Fibroblast of the conjunctiva (primary cell): ENCODE measurements at regions not wholly inside any gene's neighbourhood (a gene's known extent, or its start where the extent isn't known, plus 50 kb on each side); places are given as distances from the start of the nearest gene placed in this dataset.
A peak's percentile ranks its signal among the peaks of the same experiment; 100 is the strongest.

ENCODE experiments used
- DNase-seq: peaks from one replicate; pipeline ENCODE4 v3.0.0-alpha.2; 2010; ENCODE audit warnings: low read depth

- DNase-seq: no peak
Measured at GRCh38 chr13:75132701-75133695, 349.0 kb downstream of the TBC1D4 start.

GRCh38 chr13:75129331-75129730 is 352.6 kb downstream of the TBC1D4 start:
- DNase-seq: no peak

- DNase-seq: no peak
Measured at GRCh38 chr13:75124415-75124814, 357.6 kb downstream of the TBC1D4 start.

- DNase-seq: no peak
Measured at GRCh38 chr13:75123428-75123827, 358.5 kb downstream of the TBC1D4 start.

GRCh38 chr13:75120085-75120484 is 361.9 kb downstream of the TBC1D4 start:
- no peak for DNase-seq

GRCh38 chr13:75115171-75115570 is 366.8 kb downstream of the TBC1D4 start:
- no peak for DNase-seq

- DNase-seq: no peak
Measured at GRCh38 chr13:75103976-75104375, 378.0 kb downstream of the TBC1D4 start.

GRCh38 chr13:75102001-75102716 is 379.8 kb downstream of the TBC1D4 start:
- peak; percentile 9 for DNase-seq

GRCh38 chr13:75101348-75101747 is 380.6 kb downstream of the TBC1D4 start:
- no peak for DNase-seq

- no peak for DNase-seq
Measured at GRCh38 chr13:75092143-75092542, 389.8 kb downstream of the TBC1D4 start.

- no peak for DNase-seq
Measured at GRCh38 chr13:75091718-75092117, 390.3 kb downstream of the TBC1D4 start.

- no peak for DNase-seq
Measured at GRCh38 chr13:75090872-75091615, 390.9 kb downstream of the TBC1D4 start.

GRCh38 chr13:75088915-75089314 is 393.1 kb downstream of the TBC1D4 start:
- no peak for DNase-seq

GRCh38 chr13:75079226-75079625 is 402.7 kb downstream of the TBC1D4 start:
- DNase-seq: peak; percentile 0

- DNase-seq: no peak
Measured at GRCh38 chr13:75076476-75076875, 405.5 kb downstream of the TBC1D4 start.

GRCh38 chr13:75073786-75074185 is 408.2 kb downstream of the TBC1D4 start:
- DNase-seq: no peak

GRCh38 chr13:75072891-75073290 is 409.1 kb downstream of the TBC1D4 start:
- no peak for DNase-seq

- no peak for DNase-seq
Measured at GRCh38 chr13:75072368-75072767, 409.6 kb downstream of the TBC1D4 start.

- DNase-seq: no peak
Measured at GRCh38 chr13:75071796-75072195, 410.2 kb downstream of the TBC1D4 start.

GRCh38 chr13:75071395-75071794 is 410.6 kb downstream of the TBC1D4 start:
- no peak for DNase-seq

GRCh38 chr13:75061909-75062308 is 420.1 kb downstream of the TBC1D4 start:
- DNase-seq: no peak

- DNase-seq: no peak
Measured at GRCh38 chr13:75055296-75055695, 426.7 kb downstream of the TBC1D4 start.
